GM23338 (cell line): ENCODE measurements at regions not wholly inside any gene's neighbourhood (a gene's known extent, or its start where the extent isn't known, plus 50 kb on each side); places are given as distances from the start of the nearest gene placed in this dataset.

Experiments used
- ATAC-seq: fragments of 200-7000 bp; cut with Tn5 transposase; 3 replicates; pipeline ENCODE4 v1.9.1; 2020
- DNase-seq: peaks from one replicate; pipeline ENCODE4 v3.0.0-alpha.2; 2015; ENCODE audit warnings: low spot score
- H2AFZ ChIP-seq: fragments of 200-600 bp; sonication (generic); 2 replicates; pipeline ENCODE4 v1.8.0; 2016; ENCODE audit warnings: antibody characterized with exemption, mild to moderate bottlenecking, moderate library complexity
- H3F3A ChIP-seq: fragments of 200-600 bp; sonication (generic); replicated peaks from 2 replicates; pipeline ENCODE4 v1.8.0; 2017; ENCODE audit warnings: antibody characterized with exemption, mixed run types, low read depth
- H3K27ac ChIP-seq: fragments of 200-600 bp; sonication (generic); 2 replicates; pipeline ENCODE4 v1.6.1; 2016; ENCODE audit warnings: low read depth
- H3K27me3 ChIP-seq: fragments of 200-600 bp; sonication (generic); 2 replicates; pipeline ENCODE4 v1.8.0; 2016; ENCODE audit warnings: mild to moderate bottlenecking, mixed run types, moderate library complexity; ENCODE audit not compliant: insufficient read depth
- H3K36me3 ChIP-seq: fragments of 200-600 bp; sonication (generic); 2 replicates; pipeline ENCODE4 v1.8.0; 2016; ENCODE audit warnings: mild to moderate bottlenecking; ENCODE audit not compliant: insufficient read depth
- H3K4me1 ChIP-seq: fragments of 200-600 bp; sonication (generic); 2 replicates; pipeline ENCODE4 v1.8.0; 2016; ENCODE audit warnings: mild to moderate bottlenecking, moderate library complexity; ENCODE audit not compliant: insufficient read depth
- H3K4me2 ChIP-seq: fragments of 200-600 bp; sonication (generic); 2 replicates; pipeline ENCODE4 v1.7.1; 2017; ENCODE audit warnings: mixed run types
- H3K4me3 ChIP-seq: fragments of 200-600 bp; sonication (generic); 2 replicates; pipeline ENCODE4 v1.6.1; 2016; ENCODE audit warnings: mixed run types
- H3K79me2 ChIP-seq: fragments of 200-600 bp; sonication (generic); replicated peaks from 2 replicates; pipeline ENCODE4 v1.8.0; 2017; ENCODE audit warnings: mild to moderate bottlenecking; ENCODE audit not compliant: insufficient read depth
- H3K9me2 ChIP-seq: fragments of 200-600 bp; sonication (generic); 2 replicates; pipeline ENCODE4 v1.8.0; 2017; ENCODE audit not compliant: insufficient read depth
- H4K20me1 ChIP-seq: fragments of 200-600 bp; sonication (generic); replicated peaks from 2 replicates; pipeline ENCODE4 v1.8.0; 2017; ENCODE audit warnings: mild to moderate bottlenecking; ENCODE audit not compliant: insufficient read depth
- H3K27ac Mint-ChIP-seq: 2 replicates; pipeline ENCODE4 v1.8.0; 2020; ENCODE audit warnings: inconsistent platforms, mild to moderate bottlenecking, moderate library complexity, mixed read lengths
- H3K27me3 Mint-ChIP-seq: 3 replicates; pipeline ENCODE4 v1.8.0; 2022; ENCODE audit warnings: low read depth, mild to moderate bottlenecking, moderate library complexity, mixed read lengths, inconsistent platforms; ENCODE audit not compliant: insufficient read depth, poor library complexity
- H3K36me3 Mint-ChIP-seq: 3 replicates; pipeline ENCODE4 v1.8.0; 2021; ENCODE audit warnings: low read depth, mild to moderate bottlenecking, inconsistent platforms, moderate library complexity, mixed read lengths
- H3K4me1 Mint-ChIP-seq: 3 replicates; pipeline ENCODE4 v1.8.0; 2020; ENCODE audit warnings: mild to moderate bottlenecking, inconsistent platforms, mixed read lengths
- H3K4me3 Mint-ChIP-seq: 3 replicates; pipeline ENCODE4 v1.8.0; 2021; ENCODE audit warnings: moderate library complexity, mild to moderate bottlenecking, inconsistent platforms, mixed read lengths
- H3K9me3 Mint-ChIP-seq: 3 replicates; pipeline ENCODE4 v1.8.0; 2020; ENCODE audit warnings: moderate library complexity, mild to moderate bottlenecking, inconsistent platforms, mixed read lengths
- CREB1 ChIP-seq: fragments of 250-450 bp; sonication (Bioruptor Pico); IDR thresholded peaks from 2 replicates; pipeline ENCODE4 v1.5.0; 2020; ENCODE audit warnings: low read depth, mild to moderate bottlenecking, moderate library complexity
- CTCF ChIP-seq, 2 experiments: fragments of 200-600 bp in 1 of 2; sonication (generic) in 1 of 2; conservative IDR thresholded peaks; 2 replicates each; pipeline versions ENCODE4 v1.5.1 to v1.6.1; 2016 to 2017; ENCODE audit warnings: antibody characterized with exemption in 2 of 2, low read depth in 2 of 2, mild to moderate bottlenecking in 2 of 2, moderate library complexity in 1 of 2
- EZH2phosphoT487 ChIP-seq: fragments of 200-600 bp; sonication (generic); IDR thresholded peaks from one replicate; pipeline ENCODE4 v1.8.1; 2018; ENCODE audit warnings: antibody characterized with exemption; ENCODE audit not compliant: unreplicated experiment
- NANOG ChIP-seq: IDR thresholded peaks from 2 replicates; pipeline ENCODE4 v1.6.1; 2016; ENCODE audit warnings: antibody characterized with exemption, borderline replicate concordance
- REST ChIP-seq: IDR thresholded peaks from one replicate; pipeline ENCODE4 v1.6.1; 2018; ENCODE audit warnings: antibody characterized with exemption; ENCODE audit not compliant: unreplicated experiment
- ZNF331 ChIP-seq: fragments of 250-450 bp; sonication (Bioruptor Pico); IDR thresholded peaks from 2 replicates; pipeline ENCODE4 v1.5.0; 2020; ENCODE audit warnings: low read depth, mild to moderate bottlenecking, moderate library complexity
- ZNF462 ChIP-seq: fragments of 250-450 bp; sonication (Bioruptor Pico); IDR thresholded peaks from 2 replicates; pipeline ENCODE4 v1.5.0; 2020; ENCODE audit warnings: mild to moderate bottlenecking, moderate library complexity

GRCh38 chr5:38612851-38613250, 56.4 kb upstream of the LIFR start (continued):
- TF ChIP-seq ZNF462, result no peak

- Histone ChIP-seq H3K4me3 (no peak overlapping the region), H3K27me3 (no peaks in the 10 kb centered on the region), H3K4me2 (peak overlapping the region; percentile 43; the same call in 1 of the 2 replicates), H3K9me2 (peaks cover 8% of the 10 kb centered on the region; the same call in 1 of the 2 replicates), H3K27ac (no peak overlapping the region), H3K79me2 (no peaks in the 10 kb centered on the region), H3K36me3 (no peaks in the 10 kb centered on the region), H4K20me1 (no peaks in the 10 kb centered on the region), H3K4me1 (peaks cover 16% of the 10 kb centered on the region), H2AFZ (0 out of 2 replicates have a peak overlapping the region, but pooled peaks have one; percentile 32), H3F3A (no peaks in the 10 kb centered on the region)
- peaks cover 17% of the 10 kb centered on the region; the same call in 2 of the 3 replicates for H3K4me1 Mint-ChIP-seq
- H3K9me3 Mint-ChIP-seq, result peaks cover 4% of the 10 kb centered on the region; the same call in 1 of the 3 replicates
- peaks cover 3% of the 10 kb centered on the region for H3K27me3 Mint-ChIP-seq
- DNase-seq (no peak), ATAC-seq (no peak)
- no peak overlapping the region; the same call in 2 of the 3 replicates for H3K4me3 Mint-ChIP-seq
- no peaks in the 10 kb centered on the region for H3K36me3 Mint-ChIP-seq
- H3K27ac Mint-ChIP-seq, result no peak overlapping the region
- TF ChIP-seq NANOG (no peak), ZNF331 (CRISPR knock-in tag) (no peak), CREB1 (CRISPR knock-in tag) (no peak), EZH2phosphoT487 (no peak), REST (no peak), CTCF (conservative IDR thresholded peaks at IDR 0.05; ENCODE audit: low read depth in 2 of 2) (no peak)
These were observed 57.0 kb upstream of the LIFR start for GRCh38 chr5:38613490-38613889.
